Endothelial cell of umbilical vein (primary cell): ENCODE measurements at regions not wholly inside any gene's neighbourhood (a gene's known extent, or its start where the extent isn't known, plus 50 kb on each side); places are given as distances from the start of the nearest gene placed in this dataset.

Experiments
- BruUV-seq: library from RNA; stranded (reverse); fragments of 400-500 nt; replicated peaks from 2 replicates; lab custom pipeline; 2021; lab: Mats Ljungman, UMichigan
- CTCF ChIA-PET: fragments of 300-600, 350-600 bp; sonication (Branson Sonifier 250); formaldehyde crosslinking; loops from one replicate; lab custom pipeline; 2021; ENCODE audit warnings: antibody characterized with exemption, inconsistent platforms; lab: Charles Lee
- POLR2A ChIA-PET: fragments of 300-600, 350-600 bp; sonication (Branson Sonifier 250); formaldehyde crosslinking; loops from one replicate; lab custom pipeline; 2021; ENCODE audit warnings: antibody characterized with exemption, inconsistent platforms; lab: Charles Lee
- DNase-seq: peaks from one replicate; pipeline ENCODE4 v3.0.0-alpha.2; 2011; ENCODE audit warnings: low read depth, low spot score
- FAIRE-seq: peaks from 2 replicates; lab custom pipeline; 2011; peaks lifted over from hg19 to GRCh38; lab: Jason Lieb, UNC
- H2AFZ ChIP-seq: 2 replicates; pipeline ENCODE4 v1.6.0; 2012; ENCODE audit warnings: low read depth, low read length, control low read depth, inconsistent platforms
- H3K27ac ChIP-seq: 2 replicates; pipeline ENCODE4 v1.5.1; 2011; ENCODE audit warnings: low read depth, mild to moderate bottlenecking, control low read depth, low read length, moderate library complexity; ENCODE audit not compliant: insufficient read depth
- H3K27me3 ChIP-seq, 2 experiments: 2 replicates each; pipeline versions ENCODE4 v1.6.0 to v1.6.1; 2011; ENCODE audit warnings: low read length in 2 of 2, mixed read lengths in 1 of 2; ENCODE audit not compliant: control insufficient read depth in 2 of 2, insufficient read depth in 2 of 2
- H3K36me3 ChIP-seq, 2 experiments: 2 replicates in 1 of 2; 3 replicates in 1 of 2; pipeline ENCODE4 v1.5.1; 2011; ENCODE audit warnings: low read length in 2 of 2, mild to moderate bottlenecking in 1 of 2, moderate library complexity in 1 of 2; ENCODE audit not compliant: control insufficient read depth in 2 of 2, insufficient read depth in 2 of 2; ENCODE audit errors: extremely low read depth in 1 of 2
- H3K4me1 ChIP-seq: 3 replicates; pipeline ENCODE4 v1.5.1; 2011; ENCODE audit warnings: mild to moderate bottlenecking, low read length; ENCODE audit not compliant: control insufficient read depth, insufficient read depth; ENCODE audit errors: extremely low read depth
- H3K4me2 ChIP-seq: 2 replicates; pipeline ENCODE4 v1.6.1; 2011; ENCODE audit warnings: low read length, control low read depth, mixed read lengths; ENCODE audit not compliant: insufficient read depth
- H3K4me3 ChIP-seq, 3 experiments: fragments of 200-600 bp in 1 of 3; sonication (generic), shearing (Covaris generic) in 1 of 3; replicated peaks in 1 of 3; 2 replicates each; pipeline ENCODE4 v1.5.1; 2011 to 2016; ENCODE audit warnings: control low read depth in 3 of 3, low read length in 3 of 3, mild to moderate bottlenecking in 2 of 3, inconsistent platforms in 1 of 3, low read depth in 1 of 3, moderate library complexity in 1 of 3; ENCODE audit not compliant: insufficient read depth in 1 of 3
- H3K79me2 ChIP-seq: 2 replicates; pipeline ENCODE4 v1.6.0; 2012; ENCODE audit warnings: low read length, inconsistent platforms; ENCODE audit not compliant: control insufficient read depth, insufficient read depth
- H3K9ac ChIP-seq: replicated peaks from 2 replicates; pipeline ENCODE3; 2011; ENCODE audit warnings: low read length, control low read depth; ENCODE audit not compliant: insufficient read depth; ENCODE audit errors: extremely low read depth
- H3K9me1 ChIP-seq: replicated peaks from 3 replicates; pipeline ENCODE4 v1.6.0; 2011; ENCODE audit warnings: mild to moderate bottlenecking, low read length; ENCODE audit not compliant: control insufficient read depth, insufficient read depth; ENCODE audit errors: extremely low read depth
- H3K9me3 ChIP-seq: replicated peaks from 2 replicates; pipeline ENCODE4 v1.5.1; 2012; ENCODE audit warnings: low read length, inconsistent platforms; ENCODE audit not compliant: control insufficient read depth, insufficient read depth
- H4K20me1 ChIP-seq: replicated peaks from 2 replicates; pipeline ENCODE3; 2011; ENCODE audit warnings: mild to moderate bottlenecking, low read length; ENCODE audit not compliant: control insufficient read depth, insufficient read depth; ENCODE audit errors: extremely low read depth
- CTCF ChIP-seq, 2 donors: IDR thresholded peaks; 1 replicate in 1 of 2; 2 replicates in 1 of 2; pipeline ENCODE4 v1.5.1; 2011; ENCODE audit warnings: low read length in 2 of 2, mild to moderate bottlenecking in 2 of 2, moderate library complexity in 2 of 2, control low read depth in 1 of 2, inconsistent platforms in 1 of 2, low read depth in 1 of 2; ENCODE audit not compliant: insufficient read depth in 1 of 2; ENCODE audit errors: extremely low read depth in 1 of 2
- EZH2 ChIP-seq: IDR thresholded peaks from 2 replicates; pipeline ENCODE4 v1.6.1; 2012; ENCODE audit warnings: borderline replicate concordance, low read depth, mild to moderate bottlenecking, moderate library complexity, low read length, inconsistent platforms; ENCODE audit not compliant: severe bottlenecking
- FOS ChIP-seq: IDR thresholded peaks from 2 replicates; pipeline ENCODE4 v1.6.1; 2011; ENCODE audit warnings: mild to moderate bottlenecking, low read length, moderate library complexity, borderline replicate concordance; ENCODE audit not compliant: insufficient read depth
- GATA2 ChIP-seq: IDR thresholded peaks from 2 replicates; pipeline ENCODE4 v1.7.0; 2011; ENCODE audit warnings: low read depth, mild to moderate bottlenecking, moderate library complexity, mixed read lengths, low read length; ENCODE audit not compliant: insufficient read length, insufficient read depth
- JUN ChIP-seq: IDR thresholded peaks from 2 replicates; pipeline ENCODE4 v1.6.1; 2011; ENCODE audit warnings: borderline replicate concordance, low read depth; ENCODE audit not compliant: insufficient read length, insufficient read depth
- MAX ChIP-seq: IDR thresholded peaks from 2 replicates; pipeline ENCODE4 v1.6.1; 2011; ENCODE audit not compliant: insufficient read depth, insufficient read length
- MYC ChIP-seq: IDR thresholded peaks from one replicate; pipeline ENCODE4 v1.6.1; 2011; ENCODE audit warnings: mild to moderate bottlenecking, low read depth, low read length
- POLR2A ChIP-seq: IDR thresholded peaks from 2 replicates; pipeline ENCODE4 v1.6.1; 2012; ENCODE audit warnings: low read depth, mild to moderate bottlenecking, control low read depth, low read length
- POLR2AphosphoS5 ChIP-seq: IDR thresholded peaks from 2 replicates; pipeline ENCODE4 v1.6.1; 2012; ENCODE audit warnings: low read depth, mild to moderate bottlenecking, control low read depth, low read length, moderate library complexity; ENCODE audit not compliant: insufficient read depth
- dilution Hi-C: fragments of 300-500 bp; cut with MboI; formaldehyde crosslinking; loops from one replicate; pipeline ENCODE4 v1.15.0; 2019; ENCODE audit warnings: low sequenced_read_pairs; ENCODE audit not compliant: extremely low pct_ligation_motif_present
- intact Hi-C: fragments of 100-400 bp; cut with micrococcal nuclease; formaldehyde crosslinking; loops from one replicate; pipeline ENCODE4 v1.10.0; 2022

- Histone ChIP-seq H3K9ac (no peak overlapping the region), H3K27ac (no peak overlapping the region), H3K4me1 (no peaks in the 10 kb centered on the region), H3K4me3 (no peak overlapping the region), H2AFZ (no peak overlapping the region), H3K27me3 (peaks cover under 1% of the 10 kb centered on the region in 2 experiments), H4K20me1 (no peaks in the 10 kb centered on the region), H3K79me2 (no peaks in the 10 kb centered on the region), H3K4me2 (no peak overlapping the region), H3K9me1 (no peaks in the 10 kb centered on the region), H3K9me3 (no peaks in the 10 kb centered on the region), H3K36me3 (no peaks in the 10 kb centered on the region)
- BruUV-seq: no TSS peak
- TF ChIP-seq EZH2 (no peak), MAX (no peak), JUN (no peak), POLR2A (no peak), GATA2 (no peak), POLR2AphosphoS5 (no peak), FOS (no peak), CTCF (IDR thresholded peaks at IDR 0.05; ENCODE audit: extremely low read depth in 1 of 2, insufficient read depth in 1 of 2, low read depth in 1 of 2, low read length in 2 of 2) (no peak), MYC (no peak)
- no peak for DNase-seq
- ChIA-PET POLR2A (no interaction called here), CTCF (interaction anchor here (0.8 kb wide), 1 partner anchor 245 kb away, joined by 3 read pairs; no protein-coding TSS in a partner anchor)
- no peak for FAIRE-seq
- intact Hi-C loops (no loop called here), dilution Hi-C loops (no loop called here)
Observed at GRCh38 chr14:23876160-23876750, 77.3 kb upstream of the DHRS4 start.
